NCI-H1105 (cell line): ENCODE measurements at regions not wholly inside any gene's neighbourhood (a gene's known extent, or its start where the extent isn't known, plus 50 kb on each side); places are given as distances from the start of the nearest gene placed in this dataset.
"Not testable (repeated sequence)": the region's sequence is repeated elsewhere in the genome, so short reads cannot be mapped to it uniquely, and the experiment has no call there.

Source experiments
- DNase-seq: peaks from one replicate; lab custom pipeline; 2025; lab: John Stamatoyannopoulos, UW

- DNase-seq, result no peak
These were observed 332.6 kb downstream of the UTRN start for GRCh38 chr6:144617708-144618107.

GRCh38 chr6:144619966-144620365 lies 334.8 kb downstream of the UTRN start:
- no peak for DNase-seq

DNA sequence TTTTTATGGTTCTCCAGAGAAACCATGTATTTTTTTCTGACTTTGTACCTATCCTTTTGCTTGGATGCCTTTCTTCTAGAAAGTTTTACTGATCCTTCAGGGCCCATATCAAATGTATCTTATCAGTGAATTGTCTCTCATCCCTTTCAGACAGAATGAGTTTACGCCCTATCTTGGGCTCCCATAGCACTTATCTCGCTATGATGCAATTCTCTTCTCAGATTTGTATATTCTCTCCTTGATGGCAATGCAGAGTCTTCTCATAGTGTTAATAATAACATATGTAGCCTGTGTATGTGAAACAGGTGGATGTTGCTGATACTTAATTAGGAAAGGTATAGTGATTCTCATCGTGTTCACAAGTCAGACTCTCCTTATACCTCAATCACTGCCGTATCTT lies 336.2 kb downstream of the UTRN start:
- no peak for DNase-seq

- DNase-seq, result no peak
These were observed 339.1 kb downstream of the UTRN start for GRCh38 chr6:144624246-144624645.

- DNase-seq, result no peak
These were observed 339.6 kb downstream of the UTRN start for GRCh38 chr6:144624716-144625115.

- DNase-seq, result no peak
These were observed 345.7 kb downstream of the UTRN start for GRCh38 chr6:144630857-144631256.

DNA sequence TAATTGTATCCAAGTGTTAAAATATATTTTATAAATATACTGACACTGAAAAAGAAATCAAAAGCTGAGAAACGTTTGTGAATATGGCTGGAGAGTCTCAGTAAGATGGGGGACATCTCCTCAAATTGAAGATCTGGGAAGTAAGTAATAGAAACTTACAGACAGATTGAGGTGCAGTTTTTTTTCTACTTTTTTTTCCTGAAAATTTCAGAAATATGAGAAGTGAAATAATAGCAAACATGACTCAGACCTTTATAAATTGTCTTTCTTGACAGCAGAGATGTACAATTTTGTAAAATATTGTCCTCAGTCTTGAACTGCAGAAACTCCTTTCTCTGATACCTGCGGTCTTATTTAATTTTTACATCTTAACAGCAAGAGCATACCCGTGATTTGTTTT lies 347.1 kb downstream of the UTRN start:
- DNase-seq, result no peak

- DNase-seq, result no peak
These were observed 348.8 kb downstream of the UTRN start for GRCh38 chr6:144633886-144634285.

GRCh38 chr6:144634371-144634770 lies 349.2 kb downstream of the UTRN start:
- no peak for DNase-seq

DNA sequence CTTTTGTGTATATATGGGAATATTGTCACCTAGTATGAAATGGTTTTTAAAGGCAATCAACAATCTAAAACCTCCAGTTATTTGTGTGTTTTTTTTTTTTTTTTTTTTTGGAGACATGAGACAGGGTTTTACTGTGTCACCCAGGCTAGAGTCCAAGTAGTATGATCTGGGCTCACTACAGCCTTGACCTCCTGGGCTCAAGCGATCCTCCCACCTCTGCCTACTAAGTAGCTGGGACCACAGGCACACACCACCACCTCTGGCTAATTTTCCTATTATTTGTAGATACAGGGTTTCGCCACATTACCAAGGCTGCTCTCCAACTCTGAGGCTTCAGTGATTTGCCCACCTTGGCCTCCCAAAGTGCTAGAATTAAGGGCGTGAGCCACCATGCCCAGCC lies 349.9 kb downstream of the UTRN start:
- no peak for DNase-seq

DNA sequence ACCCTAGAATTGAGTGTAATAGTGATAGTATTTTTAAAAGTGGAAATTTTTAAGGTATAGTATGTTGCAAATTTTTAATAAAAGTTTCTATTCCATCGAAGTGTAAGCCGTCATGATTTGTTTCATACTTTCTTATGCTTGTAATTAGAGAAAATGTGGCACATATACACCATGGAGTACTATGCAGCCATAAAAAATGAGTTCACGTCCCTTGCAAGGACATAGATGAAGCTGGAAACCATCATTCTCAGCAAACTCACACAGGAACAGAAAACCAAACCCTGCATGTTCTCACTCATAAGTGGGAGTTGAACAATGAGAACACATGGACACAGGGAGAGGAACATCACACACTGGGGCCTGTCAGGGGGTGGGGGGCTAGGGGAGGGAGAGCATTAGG lies 350.9 kb downstream of the UTRN start:
- not testable (repeated sequence) for DNase-seq

- DNase-seq, result no peak
These were observed 352.4 kb downstream of the UTRN start for GRCh38 chr6:144637541-144637940.

- DNase-seq, result no peak
These were observed 354.5 kb downstream of the UTRN start for GRCh38 chr6:144639654-144640053.

DNA sequence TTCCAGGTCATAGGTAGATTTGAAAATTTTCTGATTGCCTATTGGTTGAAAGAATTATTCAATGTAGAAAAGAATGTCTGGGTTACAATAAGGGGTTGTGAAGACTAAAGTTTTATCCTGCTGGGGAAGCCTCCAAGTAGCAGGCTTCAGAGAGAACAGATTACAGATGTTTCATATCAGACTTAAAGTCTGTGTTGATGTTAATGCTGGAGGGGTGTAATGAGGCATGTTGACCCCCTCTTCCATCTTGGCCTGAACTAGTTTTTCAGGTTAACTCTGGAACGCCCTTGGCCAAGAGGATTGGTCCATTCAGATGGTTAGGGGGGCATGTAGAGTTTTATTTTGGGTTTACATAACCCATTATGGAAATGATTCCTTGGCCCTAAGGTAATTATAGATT lies 356.2 kb downstream of the UTRN start:
- DNase-seq, result no peak

DNA sequence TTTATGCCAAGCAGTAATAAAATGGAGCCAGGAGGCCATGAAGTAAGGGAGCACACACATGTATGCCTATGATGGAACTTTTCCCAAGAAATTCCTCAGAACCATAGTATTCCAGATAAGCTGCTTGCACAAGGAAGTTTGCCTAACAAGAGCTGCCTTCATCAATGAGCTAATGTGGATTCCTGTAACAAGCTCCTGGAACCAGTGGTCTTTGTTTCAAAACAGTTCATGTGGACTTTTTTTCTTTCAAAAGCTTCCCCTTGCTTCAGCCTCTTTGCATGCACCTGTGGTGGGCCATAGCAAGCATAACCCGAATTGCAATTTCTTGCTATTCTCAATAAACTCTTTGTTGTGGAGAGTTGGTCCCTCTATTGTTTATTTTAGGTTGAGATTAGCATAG lies 359.6 kb downstream of the UTRN start:
- DNase-seq, result no peak

- DNase-seq, result no peak
These were observed 361.2 kb downstream of the UTRN start for GRCh38 chr6:144646093-144647056.

DNA sequence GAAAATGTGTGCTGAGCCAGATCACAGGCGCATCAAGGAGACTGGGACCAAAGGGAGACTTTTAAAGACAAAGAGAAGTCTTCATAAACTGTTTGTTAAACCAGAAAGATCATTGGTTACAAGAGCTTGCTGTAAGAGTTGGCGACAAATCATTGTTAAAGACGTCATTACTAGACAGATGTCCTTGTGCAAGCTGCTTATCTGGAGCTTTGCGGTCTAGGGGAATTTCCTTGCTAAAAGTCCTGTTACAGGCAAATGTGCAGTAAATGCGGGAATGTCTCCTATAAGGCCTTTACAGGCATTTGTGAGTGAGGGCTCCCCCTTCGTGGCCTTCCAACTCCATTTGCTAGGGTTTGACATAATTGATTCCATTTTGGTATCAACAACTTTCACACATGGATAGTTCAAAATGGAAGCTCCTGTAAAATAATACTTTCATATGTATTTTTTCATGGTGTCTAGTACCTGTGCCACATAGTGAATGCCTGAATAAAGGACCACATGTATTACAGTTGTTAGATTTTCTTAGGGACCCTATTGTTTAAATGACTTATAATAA lies 362.4 kb downstream of the UTRN start:
- DNase-seq, result no peak

DNA sequence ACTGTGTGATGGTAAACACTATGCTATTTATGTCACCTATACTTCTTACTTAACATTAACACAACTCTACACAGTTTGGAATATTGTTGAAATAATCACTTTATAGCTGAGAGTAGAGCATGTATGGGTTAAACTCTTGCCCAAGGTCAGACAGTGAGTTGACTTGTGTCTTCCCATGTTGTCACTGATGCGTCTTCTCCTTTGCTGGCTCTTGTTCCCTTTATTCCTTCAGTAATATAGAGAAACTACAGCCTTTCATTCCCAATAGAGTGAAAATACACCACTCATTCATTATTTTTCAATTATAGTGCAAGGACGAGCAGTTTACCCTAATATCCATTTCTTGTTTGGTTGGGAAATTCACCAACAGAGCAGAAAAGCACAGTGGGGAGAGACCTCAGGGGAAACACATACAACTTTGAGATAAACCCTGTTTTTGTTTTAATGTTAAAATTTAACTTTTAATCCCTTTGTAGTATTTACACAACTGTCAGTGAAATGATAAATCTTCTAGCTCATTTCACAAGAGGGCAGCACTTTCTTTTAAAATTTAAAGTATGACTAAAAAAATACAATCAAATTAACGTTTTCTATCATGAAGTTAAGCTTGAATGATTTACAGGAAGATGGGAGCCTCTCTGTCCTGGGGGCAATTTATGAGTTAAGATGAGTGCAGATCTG lies 363.0 kb downstream of the UTRN start:
- DNase-seq, result no peak

GRCh38 chr6:144649085-144649484 lies 363.9 kb downstream of the UTRN start:
- DNase-seq, result no peak

DNA sequence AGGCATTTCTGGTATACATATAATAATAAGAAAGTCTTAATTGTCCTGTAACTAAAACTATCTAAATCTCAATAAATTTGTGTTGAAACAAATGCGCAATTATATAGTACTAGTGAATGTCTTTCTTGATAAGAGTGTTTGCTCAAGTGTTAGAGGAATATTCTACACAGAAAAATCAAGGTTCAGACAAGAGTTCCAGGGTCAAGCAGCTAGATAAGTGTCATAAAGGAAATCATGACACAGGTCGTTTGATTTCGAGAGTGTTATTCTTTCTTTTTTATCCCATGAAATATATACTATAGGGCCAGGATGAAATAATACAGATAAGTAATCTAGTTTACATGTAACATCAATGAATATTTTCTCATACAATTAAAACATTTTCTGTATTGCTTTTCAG lies 366.1 kb downstream of the UTRN start:
- DNase-seq, result no peak

GRCh38 chr6:144652292-144652891 lies 367.3 kb downstream of the UTRN start:
- no peak for DNase-seq

- no peak for DNase-seq
These were observed 368.9 kb downstream of the UTRN start for GRCh38 chr6:144653885-144654505.
